GM19395 (cell line): ENCODE measurements at regions not wholly inside any gene's neighbourhood (a gene's known extent, or its start where the extent isn't known, plus 50 kb on each side); places are given as distances from the start of the nearest gene placed in this dataset.
"Not testable (repeated sequence)": the region's sequence is repeated elsewhere in the genome, so short reads cannot be mapped to it uniquely, and the experiment has no call there.

Experiments used
- ATAC-seq: cut with Tn5 transposase; IDR thresholded peaks from one replicate; pipeline ENCODE4 v1.9.1; 2021; ENCODE audit warnings: mild to moderate bottlenecking, moderate library complexity; ENCODE audit not compliant: unreplicated experiment

DNA sequence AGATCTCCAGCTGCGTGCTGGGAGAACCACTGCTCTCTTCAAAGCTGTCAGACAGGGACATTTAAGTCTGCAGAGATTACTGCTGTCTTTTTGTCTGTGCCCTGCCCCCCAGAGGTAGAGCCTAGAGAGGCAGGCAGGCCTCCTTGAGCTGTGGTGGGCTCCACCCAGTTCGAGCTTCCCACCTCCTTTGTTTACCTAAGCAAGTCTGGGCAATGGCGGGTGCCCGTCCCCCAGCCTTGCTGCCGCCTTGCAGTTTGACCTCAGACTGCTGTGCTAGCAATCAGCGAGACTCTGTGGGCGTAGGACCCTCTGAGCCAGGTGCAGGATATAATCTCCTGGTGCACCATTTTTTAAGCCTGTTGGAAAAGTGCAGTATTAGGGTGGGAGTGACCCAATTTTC is 128.6 kb downstream of the ACTR3 start:
- ATAC-seq, result not testable (repeated sequence)

DNA sequence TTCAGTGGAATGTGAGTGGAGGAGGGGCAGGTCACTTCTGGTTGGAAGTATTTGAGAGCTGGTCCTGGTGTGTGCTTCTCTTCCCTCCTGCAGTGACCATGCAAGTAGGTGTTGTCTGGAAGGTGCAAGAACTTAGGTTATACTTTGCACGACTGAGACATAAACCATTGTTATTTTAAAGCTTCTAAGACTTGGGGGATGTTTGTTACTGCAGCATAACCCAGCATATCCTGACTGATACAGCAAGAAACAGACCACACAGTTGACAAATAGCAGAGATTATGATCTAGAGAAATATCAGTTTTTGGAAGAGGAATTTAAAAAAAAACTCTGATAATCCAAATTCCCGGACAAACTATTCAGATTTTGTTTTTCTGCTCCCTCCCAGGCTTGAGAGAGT is 130.8 kb downstream of the ACTR3 start:
- ATAC-seq, result no peak

DNA sequence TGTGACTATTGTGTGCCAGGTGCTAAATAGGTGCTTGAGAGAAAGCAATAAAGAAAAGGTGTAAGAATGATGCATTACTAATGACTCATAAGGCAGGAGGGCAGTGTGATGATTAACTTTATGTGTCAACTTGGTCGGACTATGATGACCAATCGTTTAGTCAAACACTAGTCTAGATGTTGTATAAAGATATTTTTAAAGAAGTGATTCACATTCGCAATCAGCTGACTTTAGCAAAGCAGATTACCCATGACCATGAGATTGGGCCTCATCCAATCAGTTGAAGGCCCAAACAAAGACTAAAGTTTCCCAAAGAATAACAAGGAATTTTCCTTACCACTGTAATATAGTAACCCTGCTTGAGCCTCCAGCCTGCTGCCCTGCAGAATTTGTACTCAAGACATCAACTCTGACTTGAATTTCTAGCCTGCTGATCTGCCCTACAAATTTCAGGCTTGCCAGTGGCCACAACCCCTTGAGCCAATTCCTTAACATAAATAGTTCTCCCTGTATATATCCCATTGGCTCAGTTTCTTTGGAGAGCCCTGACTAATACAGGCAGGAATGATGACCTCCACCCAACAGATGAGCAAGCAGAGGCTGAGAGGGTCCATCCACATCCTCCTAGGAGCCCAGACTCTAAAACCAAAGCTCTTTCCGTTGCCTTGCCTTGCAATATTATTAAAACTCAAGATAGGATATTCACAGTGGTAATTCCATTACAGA is 132.6 kb downstream of the ACTR3 start:
- no peak for ATAC-seq

DNA sequence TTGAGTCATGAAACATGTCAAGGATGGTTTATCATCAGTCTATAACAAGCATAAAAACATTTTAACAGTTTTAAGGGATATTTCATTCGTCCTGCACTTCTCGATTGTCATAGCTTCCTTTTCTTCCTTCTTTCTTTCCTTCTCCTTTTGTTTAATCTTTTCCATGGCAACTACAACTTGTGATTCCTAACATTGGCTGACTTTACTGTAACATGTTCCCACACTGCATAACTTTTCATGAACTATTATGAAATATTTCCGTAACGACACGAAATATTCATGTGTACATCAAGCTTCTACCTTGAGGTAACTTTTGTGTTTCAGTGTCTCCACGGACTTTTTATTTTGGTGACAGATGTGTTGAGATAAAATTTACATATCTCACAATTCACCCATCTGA is 134.4 kb downstream of the ACTR3 start:
- ATAC-seq, result no peak

DNA sequence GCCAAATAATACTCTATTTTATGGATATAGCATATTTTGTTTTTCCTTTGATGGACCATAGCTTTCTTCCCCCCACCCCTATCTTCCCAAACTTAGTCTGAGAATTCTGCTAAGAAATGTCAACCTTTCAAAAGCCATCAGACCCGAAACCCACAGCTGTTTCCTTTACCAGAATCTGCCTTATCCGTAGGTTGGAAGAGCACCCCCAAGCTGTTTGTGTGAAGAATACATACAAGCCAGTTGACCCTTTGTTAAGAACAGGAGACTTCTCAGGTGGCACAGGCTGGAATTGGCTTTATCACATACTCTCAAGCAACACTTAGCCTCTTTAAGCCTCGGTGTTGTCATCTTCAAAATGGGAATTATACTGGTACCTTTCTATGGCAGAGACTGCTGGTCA is 135.1 kb downstream of the ACTR3 start:
- no peak for ATAC-seq

DNA sequence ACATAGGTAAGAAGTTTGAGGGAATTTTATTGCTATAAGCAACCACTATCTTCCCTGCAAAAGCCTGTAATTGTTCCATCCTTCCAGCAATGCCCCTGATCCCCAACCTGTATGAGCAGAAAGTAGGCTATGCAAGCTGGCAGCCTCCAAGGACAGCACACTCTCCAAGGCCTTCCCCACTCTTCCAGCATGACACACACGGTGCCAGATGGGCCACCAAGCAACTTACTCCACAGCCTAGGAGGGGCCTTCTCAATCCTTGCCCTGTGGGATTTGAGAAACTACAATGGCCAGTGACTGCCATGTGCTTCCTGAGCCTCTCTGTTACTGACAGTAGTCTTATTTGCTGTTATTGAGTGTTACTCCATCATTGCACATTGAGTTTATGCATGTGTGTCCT is 137.5 kb downstream of the ACTR3 start:
- no peak for ATAC-seq

DNA sequence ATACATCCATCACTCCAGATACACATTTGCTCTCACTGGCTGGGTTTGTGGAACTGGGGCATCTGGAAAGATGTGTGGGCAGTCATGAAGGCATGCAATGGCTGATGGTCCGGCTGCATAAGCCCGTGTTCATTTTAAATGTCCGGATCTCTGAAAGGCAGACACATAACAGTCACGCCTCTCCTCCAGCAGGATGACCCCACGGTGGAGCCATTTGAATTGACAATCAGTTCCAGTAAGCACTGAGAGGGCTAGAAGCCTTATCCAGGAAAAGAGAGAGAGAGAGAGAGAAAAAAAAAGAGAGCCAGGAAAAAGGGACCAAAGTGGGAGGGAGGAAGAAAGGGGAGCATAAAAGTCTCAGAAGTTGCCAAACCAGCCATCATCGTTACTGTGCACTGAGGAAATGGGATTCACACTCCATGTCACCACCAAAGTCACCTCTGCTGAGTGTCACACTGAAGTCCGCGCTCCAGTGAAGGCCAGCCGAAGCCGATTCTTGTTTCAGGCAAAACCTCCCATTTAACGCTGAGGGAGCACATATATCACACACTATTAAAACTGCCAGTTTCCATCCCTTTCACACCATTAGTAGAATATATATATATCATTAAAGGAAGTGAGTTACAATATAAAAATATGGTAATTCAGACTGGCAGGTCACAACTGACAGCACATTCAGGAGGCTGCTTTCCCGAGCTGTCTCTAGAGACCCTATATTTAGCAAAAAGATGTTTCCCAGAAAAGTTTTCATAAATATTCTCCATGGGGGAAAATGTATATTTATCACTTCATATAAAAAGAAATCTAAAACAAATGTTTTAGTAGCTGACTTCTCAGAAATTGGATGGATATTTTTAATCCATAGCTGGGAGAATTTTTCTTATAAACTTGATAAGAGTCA is 142.0 kb downstream of the ACTR3 start:
- no peak for ATAC-seq

DNA sequence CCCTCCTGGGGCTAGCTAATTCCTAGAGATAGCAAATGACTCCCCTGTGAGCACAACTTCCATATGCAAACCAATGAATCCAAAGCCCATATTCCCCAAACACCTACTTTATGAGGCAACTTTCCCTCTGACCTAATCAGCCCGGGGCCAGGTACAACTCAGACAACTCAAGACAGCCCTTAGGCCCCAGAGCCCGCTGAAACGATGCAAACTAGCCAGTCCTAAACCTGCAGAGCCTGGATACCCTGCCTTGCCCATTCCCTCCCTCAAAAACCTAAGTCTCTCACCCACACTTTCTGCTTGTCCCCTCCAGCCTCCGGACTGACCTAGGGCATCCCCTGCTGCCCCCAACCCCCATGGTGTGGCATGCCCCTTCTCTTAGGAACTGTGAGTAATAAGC is 142.8 kb downstream of the ACTR3 start:
- ATAC-seq, result no peak

DNA sequence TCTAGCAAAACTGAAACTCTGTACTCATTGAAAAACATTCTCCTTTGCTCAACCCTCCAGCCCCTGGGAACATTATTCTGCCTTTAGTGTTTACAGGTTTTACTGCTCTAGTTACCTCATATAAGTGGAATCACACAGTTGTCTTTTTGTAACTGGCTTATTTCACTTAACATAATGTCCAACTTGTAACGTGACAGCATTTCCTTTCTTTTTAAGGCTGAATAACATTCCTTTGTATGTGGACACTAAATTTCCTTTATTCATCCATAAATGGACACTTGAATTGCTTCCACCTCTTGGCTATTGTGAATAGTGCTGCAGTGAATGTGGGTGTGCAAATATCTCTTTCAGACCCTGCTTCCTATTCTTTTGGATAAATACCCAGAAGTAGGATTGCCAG is 144.9 kb downstream of the ACTR3 start:
- ATAC-seq, result no peak

DNA sequence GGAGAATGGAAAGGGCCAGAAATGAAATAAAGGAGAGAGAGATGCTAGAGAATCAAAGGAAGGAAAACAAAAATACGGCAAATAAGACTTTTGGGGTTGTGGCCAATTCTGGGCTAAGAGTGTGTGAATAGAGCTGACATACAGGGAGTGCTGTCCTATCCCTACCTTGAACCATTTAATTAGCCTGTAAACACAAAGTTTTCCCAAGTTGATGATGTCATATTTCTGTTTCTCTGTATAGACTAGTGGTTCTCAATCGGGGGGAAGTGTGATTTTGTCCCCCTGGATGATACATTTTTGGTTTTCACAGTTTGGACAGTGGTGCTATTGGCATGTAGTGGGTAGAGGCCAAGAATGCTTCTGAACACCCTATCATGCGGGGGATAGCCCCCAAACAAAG is 148.8 kb downstream of the ACTR3 start:
- ATAC-seq, result no peak

DNA sequence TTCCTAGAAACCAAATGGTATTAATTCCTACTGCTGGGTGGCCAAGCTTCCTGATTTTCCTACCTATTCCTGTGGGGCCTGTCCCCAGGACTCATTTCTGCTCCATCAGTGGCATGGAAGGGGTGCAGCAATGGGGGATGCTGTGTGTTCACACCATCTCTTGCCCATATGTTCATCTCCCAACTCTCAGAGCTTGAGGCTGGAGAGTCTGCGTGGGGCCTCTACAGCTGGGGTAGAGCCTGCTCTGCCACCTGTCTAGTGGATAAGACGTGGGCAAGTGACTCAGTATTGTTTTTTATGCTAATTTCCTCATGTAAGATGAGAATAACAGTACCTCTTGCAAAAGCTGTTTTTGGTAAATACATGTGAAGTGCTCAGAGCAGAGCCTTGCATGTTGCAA is 149.8 kb downstream of the ACTR3 start:
- ATAC-seq, result no peak

DNA sequence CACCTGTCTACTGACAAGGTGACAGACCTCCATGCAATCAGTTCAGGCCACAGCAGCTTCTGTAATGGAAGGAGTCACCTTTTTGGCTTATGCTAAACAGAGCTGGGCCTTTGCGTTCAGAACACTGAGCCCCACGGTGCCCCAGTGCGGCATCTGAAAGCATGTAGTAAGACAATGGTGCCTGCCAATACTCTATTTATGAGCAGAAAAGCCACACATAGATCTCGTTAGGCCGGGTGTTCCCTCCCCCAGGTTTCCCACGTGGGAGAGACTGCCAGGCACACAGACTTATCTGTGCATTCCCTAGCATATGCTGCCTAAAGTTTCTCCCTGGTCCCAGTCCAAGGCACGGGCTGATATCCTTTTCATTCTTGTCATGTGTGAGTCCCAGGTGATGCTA is 150.9 kb downstream of the ACTR3 start:
- ATAC-seq, result no peak

DNA sequence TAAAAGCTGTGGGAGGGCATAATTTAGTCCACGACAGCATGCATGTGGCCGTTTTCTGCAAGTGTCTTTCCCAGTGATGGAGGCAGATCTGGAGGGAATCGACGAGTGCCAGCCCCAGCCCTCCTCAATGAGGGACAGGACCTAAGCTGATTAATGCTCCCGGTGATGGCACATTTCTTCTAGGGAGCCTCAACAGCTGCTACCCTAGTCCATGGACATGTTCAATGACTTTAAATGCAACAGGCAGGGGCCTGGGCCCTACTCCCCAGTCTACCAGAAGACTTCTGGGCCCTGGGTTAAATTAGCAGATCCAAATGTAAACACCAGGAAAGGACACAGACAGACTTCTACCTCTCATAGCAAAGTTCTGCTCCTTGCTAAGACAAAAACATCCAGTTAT is 155.1 kb downstream of the ACTR3 start:
- ATAC-seq, result no peak

DNA sequence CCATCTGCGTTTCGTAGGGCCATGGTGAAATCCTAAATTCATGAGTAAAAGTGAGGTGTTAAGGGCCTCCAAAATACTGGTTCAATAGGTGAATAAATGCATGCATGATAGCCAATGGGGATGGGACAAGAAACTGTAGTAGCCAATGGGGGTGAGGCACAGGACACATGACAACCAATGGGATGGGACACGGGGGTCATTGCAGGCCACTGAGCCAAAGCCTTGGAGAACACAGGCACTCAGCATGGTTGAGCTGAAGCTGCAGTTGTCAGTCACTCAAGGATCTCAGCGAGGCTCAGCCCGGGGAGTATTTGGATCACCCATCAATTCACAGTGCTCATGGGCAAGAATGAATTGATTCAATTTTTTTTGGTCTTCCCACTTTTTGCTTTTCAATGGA is 156.5 kb downstream of the ACTR3 start:
- no peak for ATAC-seq

DNA sequence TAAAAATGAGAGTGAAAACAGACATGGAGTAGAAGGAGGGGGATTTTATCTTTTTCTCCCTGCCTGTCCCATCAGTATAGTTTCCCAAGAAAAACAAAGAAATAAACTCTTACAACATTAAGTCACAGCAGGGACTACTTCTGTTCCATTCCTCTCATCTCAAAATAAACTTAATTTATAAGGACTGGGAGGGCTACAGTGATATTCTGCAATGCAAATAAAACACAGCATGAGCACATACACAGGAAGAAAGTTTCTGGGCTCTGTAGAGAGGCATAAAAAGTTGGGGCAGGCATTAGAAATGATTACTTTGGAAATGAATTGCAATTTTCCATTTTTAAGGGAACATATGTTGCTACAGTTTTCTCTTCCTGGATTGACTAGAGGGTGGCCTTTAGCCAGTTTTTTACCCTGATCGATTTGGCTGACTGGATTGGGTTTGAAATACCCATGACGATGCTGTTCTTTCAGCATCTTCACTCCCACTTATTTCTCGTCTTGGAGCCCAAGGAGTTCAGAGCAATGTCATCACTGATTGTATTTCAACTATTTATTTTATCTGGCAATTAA is 157.1 kb downstream of the ACTR3 start:
- no peak for ATAC-seq

DNA sequence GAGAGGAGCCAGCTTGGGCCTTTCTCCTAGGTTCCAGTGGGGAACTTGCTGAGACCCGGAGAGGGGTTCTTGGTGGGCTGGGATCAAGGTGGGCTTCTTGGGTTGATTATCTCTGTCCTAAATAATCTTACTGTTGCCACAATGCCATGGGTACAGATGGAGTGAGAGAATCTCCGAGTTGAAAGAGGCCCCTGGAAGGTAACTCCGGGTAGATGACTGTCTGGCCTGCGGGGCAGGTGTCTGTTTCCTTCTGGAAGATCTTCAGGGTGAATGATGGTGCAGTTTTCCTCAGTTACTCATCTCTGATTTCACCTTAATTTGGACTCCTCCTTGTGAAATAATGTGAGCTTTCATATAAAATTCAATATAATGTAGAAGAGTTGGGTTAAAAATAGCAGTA is 159.4 kb downstream of the ACTR3 start:
- ATAC-seq, result no peak

DNA sequence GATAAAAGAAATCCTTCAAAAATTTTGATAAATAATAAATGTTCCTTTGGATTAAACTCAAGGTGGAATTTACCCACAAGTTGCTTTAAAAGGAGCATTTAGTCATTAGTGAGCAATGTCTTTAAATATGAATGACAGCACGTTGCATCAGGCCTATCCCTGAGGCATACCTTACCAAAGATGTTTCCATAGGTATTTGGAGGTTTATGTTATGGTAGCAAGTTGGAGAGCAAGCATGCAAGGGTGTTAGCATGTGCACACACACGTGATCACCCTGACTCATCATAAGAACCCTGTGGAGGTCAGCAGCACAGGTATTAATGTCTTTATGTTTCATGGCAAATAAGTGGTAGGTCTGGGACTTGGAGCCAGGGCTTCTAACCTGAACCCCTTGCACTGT is 159.9 kb downstream of the ACTR3 start:
- ATAC-seq, result no peak

DNA sequence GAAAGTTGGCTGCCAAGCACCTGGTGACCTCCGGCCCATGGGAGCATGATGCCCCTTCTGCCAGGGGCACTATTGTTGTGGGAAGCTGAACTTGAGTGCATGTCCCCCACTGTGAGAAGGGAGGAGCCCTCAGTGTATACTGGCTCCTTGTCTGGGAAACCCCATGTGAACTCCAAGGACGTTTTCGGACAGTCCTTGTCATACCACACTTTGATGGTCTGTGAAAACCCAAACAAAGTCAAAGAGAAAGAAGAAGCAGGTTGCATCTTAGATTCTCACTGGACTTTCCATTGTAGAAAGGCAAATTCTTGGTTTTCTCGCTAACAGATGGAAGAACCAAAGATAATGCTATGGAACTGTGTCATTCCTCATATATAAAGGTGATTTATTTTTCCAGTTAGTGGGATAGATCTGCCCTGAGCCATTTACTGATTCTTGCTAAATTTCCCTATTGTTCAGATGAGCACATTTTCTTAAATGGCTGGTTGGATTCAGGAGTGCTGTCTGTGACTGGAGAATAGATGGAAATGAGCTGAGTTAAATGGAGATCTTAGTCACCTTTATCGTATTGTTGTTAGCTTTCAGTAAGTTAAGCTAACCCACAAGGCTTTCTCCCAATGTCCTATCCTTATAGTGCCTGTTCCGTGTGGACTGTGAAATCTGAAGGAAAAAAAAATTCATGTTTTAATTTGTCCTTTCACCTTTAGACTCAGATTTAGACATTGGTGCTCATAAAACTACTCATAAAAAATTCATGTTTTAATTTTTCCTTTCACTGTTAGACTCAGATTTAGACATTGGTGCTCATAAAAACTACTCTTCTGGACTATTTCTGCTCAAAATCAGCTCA is 166.6 kb downstream of the ACTR3 start:
- ATAC-seq, result no peak

DNA sequence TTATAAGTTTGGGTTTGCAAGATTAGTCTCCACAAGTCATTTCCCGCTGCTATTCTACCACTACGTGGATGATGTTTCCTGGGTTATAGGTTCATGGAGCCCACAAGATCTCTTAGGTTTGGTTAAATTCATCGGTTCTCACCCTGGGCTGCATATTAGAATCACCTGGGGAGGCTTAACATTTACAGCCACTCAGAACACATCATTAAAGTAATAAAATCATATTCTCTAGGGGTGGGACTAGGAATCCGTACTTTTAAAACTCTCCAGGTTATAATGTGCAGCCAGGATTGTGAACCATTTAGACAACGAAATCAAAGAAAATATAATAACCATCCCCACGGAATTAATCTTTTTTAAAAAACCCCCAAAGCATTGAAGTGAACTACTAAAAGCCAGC is 167.7 kb downstream of the ACTR3 start:
- ATAC-seq, result no peak

DNA sequence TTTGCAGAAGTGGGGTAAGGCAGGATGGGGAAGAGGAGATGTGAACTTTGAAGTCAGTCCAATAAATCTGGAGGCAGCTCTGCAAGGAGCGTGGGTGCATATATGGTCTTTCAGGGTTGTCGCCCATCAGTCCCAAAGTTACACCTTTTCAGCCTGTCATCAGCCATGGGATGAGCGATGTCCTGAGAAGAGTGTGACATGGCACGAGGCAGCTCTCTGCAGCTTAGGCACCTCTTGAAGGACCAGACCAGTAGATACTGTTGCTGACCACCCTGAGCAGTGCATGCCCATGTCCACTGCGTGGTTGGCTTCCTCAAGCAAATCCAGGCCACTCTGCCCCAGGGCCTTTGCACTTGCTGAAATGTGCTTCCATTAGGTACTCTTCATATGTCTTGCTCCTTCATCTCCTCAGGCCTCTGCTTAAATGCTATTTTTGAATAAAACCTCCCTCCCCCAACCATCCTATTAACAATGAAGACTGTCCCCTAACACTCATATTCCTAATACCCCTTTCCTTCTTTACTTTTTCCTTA is 171.7 kb downstream of the ACTR3 start:
- no peak for ATAC-seq

DNA sequence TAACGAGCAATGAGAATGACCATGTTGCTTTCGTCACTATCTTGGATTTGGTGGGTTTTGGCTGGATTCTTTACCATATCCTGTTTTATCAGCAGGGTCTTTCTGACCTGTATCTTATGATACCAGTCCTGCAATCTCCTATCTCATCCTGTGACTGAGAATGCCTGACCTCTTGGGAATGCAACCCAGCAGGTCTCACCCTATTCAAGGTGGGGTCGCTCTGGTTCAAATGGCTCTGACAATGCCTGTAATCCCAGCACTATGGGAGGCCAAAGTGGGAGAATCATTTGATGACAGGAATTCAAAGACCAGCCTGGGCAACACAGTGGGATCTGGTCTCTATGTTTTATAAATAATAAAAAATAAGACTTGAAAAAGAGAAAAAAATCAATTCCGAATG is 173.5 kb downstream of the ACTR3 start:
- ATAC-seq, result no peak
